ENCODE measurements at regions not wholly inside any gene's neighbourhood (a gene's known extent, or its start where the extent isn't known, plus 50 kb on each side); places are given as distances from the start of the nearest gene placed in this dataset.

DNA sequence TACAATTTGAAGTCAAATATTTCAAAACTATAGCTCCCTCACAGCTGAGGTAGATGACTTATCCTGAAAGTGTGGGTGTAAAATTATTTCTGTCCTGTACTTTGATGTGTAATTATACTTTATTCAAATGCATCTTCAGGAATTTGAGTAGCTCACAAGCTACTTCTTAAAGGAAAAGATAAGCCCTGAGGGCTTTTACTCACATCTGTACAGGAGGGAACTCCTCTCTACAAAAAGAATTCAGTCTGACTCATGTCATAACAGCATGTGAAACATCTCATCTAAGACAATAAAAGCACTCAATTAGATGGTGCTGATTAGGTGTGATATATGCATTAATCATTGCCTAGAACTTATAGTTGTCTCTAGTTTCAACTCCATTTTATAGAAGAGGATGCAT is 452.0 kb downstream of the PRKD1 start:
- DNase-seq = no peak

DNA sequence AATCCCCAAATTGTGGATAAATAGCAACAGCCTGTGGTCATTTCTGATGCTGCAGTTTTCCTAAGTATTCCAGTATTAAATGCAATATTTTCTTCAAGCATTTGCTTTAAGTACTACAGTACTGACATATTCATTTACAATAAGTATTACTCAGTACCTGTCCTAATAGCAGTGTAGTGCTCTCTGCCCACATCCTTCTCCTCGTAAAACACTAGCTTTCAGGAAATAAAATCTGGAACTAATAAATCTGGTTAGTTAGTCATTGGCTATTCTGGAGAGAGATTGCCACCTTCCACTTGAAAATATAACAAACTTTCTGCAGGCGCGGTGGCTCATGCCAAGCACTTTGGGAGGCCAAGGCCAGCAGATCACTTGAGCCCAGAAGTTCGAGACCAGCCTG is 441.5 kb downstream of the PRKD1 start:
- DNase-seq = no peak

DNA sequence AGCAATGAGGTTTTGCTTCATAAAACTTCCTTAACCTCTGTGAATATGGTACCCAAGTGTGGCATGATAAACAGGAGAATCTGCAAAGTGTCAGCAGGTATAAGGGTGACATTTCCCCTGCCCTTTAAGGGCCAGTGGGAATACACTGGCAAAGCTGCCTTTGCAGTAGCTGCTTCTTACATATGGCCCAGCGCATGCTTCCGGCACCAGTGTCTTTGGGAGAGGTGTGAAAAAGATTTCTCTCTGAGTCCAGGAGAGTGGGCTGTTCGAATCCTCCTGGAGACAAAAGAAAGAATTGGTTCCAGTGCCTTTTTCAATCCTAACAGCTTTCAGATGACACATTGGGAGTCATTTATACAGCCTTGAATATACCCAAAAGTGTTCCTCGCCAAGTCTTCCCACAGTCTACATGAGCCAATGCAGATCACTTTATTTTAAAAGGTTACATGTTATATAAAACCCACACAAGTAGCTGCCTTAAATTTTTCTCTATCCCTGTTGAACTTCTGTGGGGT is 437.7 kb downstream of the PRKD1 start:
- no peak for DNase-seq

DNA sequence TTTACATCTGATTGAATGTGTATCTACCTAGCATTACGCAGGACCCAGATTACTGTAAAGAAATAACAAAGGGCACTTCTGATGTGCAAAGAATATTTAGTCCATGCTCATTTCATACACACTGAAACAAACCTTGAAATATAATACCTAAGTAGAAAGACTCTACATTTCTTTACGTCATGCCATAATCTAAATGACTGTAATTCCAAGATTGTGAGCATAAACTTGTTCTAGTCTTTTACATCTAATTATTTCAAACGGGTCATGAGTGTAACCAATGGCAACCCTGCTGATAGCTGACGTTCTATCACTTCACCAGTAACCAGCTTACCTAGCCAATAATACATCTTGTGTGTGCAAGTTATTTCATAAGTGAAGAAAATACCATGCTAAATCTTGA is 433.8 kb downstream of the PRKD1 start:
- DNase-seq = no peak

DNA sequence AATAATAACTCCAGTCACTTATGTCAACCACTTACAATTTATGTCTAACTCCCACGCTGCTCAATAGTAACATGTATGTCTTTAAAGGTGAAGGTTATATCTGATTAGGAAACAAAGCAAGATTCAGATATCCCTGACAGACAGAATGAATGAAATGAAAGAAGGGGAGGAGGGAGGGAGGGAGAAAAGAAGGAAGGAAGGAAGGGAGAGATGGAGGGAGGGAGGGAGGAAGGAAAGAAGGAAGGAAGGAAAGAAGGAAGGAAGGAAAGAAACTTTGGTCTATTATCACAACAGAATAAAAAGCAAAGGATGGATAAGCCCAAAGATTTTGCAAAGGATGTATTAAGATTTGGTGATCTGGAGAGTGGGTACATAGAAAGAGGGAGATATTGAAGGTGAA is 433.3 kb downstream of the PRKD1 start:
- no peak for DNase-seq

DNA sequence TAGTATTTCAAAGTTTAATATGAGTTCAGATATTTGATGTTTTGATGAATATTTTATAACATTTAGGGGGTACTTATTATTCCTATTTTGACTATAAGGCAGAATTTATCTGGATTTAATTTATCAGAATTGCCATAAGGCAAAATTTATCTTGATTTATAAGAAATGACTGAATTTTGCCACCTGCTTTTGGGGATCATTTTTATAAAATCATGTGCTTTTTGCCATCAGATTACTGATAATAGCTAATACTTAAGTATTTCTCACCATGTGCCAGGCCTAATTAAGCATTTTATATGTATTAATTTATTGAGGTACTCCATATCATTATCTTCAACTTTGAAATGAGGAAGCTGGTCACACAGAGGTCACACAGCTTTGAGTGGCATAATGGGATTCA is 423.7 kb downstream of the PRKD1 start:
- DNase-seq = no peak

DNA sequence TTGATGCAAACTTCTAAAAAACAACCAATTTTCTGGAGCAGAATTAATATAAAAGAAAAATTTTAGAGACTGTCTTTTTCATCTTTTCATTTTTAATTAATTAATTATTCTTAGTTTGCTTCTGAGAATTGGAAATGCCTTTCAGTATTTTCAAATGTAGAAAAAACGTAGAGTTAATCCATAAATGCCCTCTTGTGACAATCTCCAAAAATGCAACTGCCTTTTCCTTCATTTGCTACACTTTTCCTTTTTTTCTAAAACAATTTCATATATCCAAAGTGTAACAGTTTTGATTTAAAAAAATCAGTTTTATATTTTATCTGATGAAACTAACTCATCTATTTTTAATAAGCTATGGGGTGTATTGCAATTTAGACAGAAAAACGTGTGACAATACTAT is 409.3 kb downstream of the PRKD1 start:
- DNase-seq = no peak

DNA sequence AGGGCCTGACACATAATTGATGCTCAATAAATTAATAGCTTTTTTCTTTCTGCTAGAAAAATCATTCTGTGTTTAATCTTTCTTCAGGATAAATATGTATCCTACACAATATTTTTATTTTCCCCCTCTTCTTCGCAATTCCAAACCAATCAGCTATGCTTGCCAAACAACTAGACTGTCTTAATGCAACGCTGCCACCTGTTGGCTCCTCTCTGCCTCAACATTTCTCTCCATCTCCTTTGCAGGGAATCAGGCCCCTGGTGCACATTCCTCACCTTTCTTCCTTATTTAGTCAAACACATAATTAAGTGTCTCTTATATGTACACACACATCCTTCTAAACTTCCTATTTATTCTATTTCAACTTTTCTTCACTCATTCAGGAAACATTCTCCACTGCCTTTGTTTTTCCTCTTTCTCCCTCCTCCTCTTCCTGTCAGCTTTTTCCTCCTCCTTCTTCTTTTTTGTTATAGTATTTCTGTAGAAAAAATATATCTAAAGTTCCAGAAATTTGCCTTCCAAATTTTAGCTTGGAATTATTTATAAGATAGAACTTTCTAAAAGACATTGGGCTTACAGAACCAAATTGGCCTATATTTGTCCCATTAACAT is 406.0 kb downstream of the PRKD1 start:
- DNase-seq = peak in 1 of 2 donors; percentile 0
